NCI-H2227 (cell line): ENCODE measurements at regions not wholly inside any gene's neighbourhood (a gene's known extent, or its start where the extent isn't known, plus 50 kb on each side); places are given as distances from the start of the nearest gene placed in this dataset.
A peak's percentile ranks its signal among the peaks of the same experiment; 100 is the strongest.
"Not testable (repeated sequence)": the region's sequence is repeated elsewhere in the genome, so short reads cannot be mapped to it uniquely, and the experiment has no call there.

Experiments
- DNase-seq: peaks from one replicate; lab custom pipeline; 2025; ENCODE audit not compliant: unreplicated experiment; lab: John Stamatoyannopoulos, UW

DNA sequence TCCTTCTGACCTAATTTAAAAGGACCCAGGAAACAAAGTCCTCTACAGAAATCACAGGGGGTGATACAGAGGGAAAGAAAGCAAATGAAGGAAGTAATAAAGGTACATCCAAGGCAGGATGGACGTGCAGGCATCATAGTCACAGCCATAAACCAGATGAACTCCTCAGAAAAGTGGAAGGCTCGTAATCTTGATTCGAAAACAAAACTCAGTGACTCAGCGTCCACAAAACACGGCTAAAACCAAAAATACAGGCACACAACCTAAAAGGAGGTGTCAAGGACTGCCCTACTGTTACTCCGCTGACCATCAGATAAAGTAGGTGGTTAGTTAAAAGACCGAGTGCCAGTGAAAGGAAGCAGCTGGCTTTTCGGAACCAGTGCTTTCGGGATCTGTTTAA is 81.5 kb downstream of the TRIM69 start:
- not testable (repeated sequence) for DNase-seq

DNA sequence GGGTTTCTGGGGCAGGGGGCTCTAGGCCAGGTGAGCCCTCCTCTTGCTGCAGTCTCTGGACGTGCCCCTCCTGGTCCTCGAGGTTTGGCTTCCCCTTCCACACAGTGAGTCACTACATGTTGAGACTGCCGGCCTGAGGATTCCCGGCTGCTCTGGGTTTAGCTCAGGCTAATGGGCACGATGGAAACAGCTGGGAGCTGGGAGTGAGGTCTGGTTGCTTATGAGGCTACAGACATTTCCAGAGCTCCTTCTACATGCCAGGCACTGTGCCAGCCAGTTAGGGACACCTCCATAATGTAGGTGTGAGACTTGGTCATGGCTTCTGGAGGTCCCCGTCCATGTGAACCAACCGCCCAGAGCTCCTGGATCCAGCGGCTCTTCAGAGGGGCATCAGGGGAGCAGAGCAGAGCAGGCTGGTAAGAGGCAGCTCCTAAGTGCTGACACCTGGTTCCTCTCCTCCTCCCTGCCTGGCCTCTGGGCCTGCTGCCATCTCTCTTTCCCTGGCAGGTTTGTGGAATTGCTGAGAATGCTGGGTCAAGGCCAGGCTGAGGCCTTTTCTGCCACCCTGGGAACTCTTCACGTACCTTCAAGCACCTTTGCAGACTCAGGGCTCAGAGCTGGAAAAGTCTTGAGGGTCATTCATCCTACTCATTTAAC is 83.1 kb downstream of the TRIM69 start:
- DNase-seq, result not testable (repeated sequence)

DNA sequence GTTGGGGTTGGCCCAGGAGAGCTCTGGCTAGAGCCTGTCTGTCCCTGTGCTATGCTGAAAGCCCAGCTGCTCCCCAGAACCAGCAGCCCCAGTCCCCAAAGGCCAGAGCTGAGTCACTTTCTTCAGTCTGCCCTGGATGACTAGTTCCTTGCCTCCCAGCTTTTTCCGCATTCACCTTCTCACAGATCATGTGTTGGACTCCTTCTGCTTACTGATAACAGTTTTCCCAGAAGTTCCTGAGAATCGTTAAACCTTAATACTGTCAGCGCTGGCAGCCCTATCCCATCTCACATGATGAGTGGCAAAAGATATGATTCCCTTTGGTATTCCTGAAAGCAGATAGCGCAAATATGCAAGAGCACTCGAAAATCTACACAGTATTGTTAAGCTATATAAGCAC is 84.2 kb downstream of the TRIM69 start:
- DNase-seq, result not testable (repeated sequence)

DNA sequence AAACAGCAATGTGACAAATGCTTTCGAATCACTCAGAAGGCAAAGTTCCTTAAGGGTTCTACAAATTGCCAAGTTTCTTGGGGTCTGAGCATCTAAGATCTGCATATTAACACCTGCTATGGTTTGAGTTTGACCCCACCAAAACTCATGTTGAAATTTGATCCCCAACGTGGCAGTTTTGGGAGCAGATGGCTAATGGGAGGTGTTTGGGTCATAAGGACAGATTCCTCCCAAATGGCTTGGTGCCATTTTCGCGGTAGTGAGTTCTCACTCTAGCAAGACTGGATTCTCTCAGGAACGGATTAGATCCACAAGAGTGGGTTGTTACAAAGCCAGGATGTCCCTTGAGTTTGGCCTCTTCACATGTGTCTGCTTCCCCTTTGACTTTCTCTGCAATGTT is 84.6 kb downstream of the TRIM69 start:
- DNase-seq, result not testable (repeated sequence)

DNA sequence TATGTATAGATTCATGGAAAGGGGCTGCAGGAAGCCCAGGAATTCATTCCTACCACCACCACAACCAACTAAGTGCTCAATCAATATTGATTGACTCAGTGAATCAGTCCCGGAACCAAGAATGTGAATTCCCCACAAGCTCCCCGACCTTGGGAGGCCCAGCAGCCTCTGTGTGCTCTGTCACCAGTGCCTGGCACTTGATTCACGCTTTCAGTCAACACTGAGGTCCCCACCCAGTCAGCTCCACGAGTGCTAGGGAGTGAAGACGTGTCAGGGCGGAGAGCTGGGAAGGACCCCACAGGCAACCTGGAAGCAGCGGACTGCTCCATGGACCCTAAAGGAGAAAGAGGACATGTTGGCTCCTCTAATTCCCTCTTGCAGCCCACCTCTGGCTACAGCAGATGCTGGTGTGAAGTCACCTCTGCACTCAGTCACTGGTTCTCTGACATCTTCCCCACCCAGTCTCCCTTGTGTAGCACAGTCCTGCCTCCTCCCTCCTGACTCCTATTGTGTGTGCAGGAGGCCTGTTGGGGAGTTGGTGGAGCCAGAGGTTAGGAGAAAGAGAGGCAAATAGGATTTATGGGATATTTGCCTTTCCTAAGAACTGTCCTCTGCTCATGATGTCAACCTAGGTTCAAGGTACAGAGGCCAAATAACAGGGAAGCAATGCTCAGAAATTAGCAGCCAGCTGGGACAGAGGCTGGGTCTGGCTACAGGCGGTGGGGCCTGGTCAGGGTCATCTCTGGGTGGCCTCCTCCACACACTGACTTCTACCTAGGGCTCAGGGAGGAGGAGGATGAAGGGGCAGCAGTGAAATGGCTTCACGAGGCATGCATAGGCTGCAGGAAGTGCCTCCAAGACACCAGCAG is 88.2 kb downstream of the TRIM69 start:
- not testable (repeated sequence) for DNase-seq

DNA sequence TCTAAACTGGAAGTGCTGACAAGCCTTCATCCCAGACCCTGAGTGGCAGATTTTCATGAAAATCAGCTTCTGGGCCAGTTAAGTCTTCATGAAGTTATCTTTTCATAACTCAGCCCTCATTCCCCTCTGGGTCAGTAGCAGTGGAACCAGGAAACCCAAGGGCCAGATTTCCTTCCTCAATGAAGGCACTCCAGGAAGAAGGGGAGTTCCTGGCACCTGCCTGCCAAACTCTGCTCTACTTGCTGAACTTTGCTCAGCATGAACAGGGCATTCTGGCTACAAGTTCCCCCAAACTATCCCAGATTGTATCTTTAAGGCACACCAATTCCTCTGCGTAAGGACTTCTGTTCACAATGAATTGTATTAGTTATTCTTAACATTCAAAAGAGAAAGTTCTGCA is 90.3 kb downstream of the TRIM69 start:
- not testable (repeated sequence) for DNase-seq

DNA sequence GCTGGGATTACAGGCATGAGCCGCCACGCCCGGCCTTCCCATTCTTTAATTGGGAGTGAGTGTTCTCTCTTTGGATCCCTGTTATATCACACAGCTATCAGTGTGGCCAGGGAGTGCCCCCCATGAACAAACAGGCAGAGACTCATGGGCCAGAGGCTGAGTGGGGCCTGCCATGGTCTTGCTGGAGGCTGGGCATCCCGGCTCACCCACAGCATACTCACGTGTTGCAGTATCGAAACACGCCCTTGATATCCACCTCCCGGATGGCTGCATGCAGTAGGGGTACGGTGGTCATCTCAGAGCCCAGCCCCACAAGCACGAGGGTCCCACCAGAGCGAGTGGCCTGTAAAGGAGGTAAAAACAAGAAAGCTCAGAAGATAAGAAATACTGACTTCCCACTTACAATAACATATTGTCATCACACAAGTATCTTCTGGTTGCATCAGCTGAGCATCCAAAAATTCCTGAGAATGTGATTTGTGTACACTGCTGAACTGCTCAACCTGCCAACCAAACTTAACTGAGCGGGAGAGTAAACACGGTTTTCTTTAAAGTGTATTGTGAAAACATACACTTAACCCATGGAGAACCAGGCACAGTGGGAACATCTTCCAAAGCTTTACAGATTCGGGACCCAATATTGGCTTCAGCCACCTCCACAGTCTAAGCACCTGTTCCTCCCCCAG is 92.0 kb downstream of the TRIM69 start:
- DNase-seq, result not testable (repeated sequence)

DNA sequence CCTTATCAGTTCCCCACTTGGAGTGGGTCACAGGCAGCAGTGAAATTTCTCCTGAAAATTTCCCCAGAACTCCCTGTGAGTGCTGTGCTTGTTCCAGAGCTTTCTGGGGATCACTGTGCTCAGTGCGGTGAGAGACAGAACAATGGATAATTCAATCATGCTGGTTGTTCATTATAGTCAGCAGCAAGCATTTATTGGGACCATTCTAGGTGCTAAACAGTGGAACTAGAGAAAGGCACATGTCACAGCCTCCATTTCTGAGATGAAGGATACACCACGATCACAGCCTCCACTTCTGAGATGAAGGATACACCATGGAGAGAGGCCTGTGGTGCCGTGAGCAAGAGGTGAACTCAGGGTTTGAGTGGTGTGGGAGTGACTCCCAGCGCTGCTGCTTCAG is 92.8 kb downstream of the TRIM69 start:
- not testable (repeated sequence) for DNase-seq

DNA sequence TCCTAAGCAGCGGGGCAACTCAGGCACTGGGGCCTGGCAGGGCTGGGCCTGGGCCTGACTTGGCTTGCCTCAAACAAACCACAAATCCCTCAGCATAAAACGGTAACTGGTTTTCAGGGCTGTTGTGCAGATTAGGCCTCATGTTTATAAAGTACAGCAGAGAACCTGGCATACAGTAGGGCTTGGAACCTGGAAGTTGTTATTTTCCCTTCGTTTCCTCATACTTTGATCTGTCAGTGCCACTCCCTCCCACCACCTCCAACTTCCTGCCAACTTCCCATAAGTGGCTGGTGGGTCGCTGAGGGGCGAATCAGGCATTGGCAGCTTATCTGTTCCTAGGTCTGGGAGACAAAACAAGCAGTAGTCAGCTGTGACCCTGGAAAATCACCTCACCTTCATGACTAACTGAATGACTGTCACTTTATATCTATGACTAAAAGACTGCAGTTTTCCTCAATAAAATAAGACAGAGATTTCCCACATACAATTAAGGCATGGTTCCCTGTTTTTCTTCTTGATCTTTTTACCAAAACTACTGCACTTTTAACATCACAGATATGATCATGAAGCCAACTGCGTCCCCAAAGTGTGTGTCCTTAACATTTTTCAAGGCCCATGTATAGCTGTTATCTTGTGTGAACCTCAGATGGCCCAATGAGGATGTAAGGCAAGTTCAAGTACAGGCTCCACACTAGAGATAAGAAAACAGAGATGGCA is 94.5 kb downstream of the TRIM69 start:
- not testable (repeated sequence) for DNase-seq

DNA sequence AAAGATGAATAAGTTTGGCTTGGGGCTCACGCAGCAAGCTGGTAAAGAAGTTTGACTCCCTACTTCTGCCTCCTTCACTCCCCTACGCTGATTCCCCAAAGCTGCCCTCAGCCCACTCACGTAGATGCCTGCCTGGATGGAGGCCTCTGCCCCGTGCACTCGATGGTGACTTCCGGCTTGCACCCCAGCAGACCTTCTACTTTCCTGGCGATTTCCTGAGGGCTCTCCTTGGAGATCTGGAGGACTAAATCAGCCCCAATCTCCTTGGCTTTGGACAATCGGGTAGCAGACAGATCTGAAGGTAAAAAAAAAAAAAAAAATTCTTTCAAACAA is 95.0 kb downstream of the TRIM69 start:
- not testable (repeated sequence) for DNase-seq

DNA sequence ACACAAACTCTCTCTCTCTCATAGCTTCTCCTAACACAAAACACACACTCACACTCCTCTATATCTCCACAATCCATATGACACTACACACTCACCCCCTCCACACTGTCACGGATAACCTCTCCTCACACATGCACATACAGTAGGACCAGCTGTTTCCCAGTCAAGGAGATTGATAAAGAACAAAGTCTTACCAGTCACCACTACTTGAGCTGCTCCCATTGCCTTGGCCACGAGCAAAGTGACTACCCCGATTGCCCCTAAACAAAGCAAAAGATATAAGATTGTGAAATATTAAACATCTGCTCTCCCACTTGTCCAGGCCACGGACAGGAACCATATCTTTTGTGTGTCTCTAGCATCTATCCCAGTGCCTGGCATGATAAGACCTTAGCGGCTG is 95.8 kb downstream of the TRIM69 start:
- DNase-seq, result not testable (repeated sequence)

DNA sequence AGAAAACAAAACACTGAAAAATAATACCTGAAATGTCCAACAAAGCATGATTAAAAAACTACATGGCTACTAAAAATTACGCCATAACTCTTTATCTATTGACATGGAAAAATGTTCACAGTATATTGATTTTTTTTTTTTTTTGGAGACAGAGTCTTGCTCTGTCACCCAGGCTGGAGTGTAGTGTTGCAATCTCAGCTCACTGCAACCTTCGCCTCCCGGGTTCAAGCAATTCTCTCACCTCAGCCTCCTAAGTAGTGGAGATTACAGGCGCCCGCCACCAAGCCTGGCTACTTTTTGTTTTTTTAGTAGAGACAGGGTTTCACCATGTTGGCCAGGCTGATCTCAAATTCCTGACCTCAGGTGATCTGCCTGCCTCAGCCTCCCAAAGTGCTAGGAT is 96.8 kb downstream of the TRIM69 start:
- not testable (repeated sequence) for DNase-seq

DNA sequence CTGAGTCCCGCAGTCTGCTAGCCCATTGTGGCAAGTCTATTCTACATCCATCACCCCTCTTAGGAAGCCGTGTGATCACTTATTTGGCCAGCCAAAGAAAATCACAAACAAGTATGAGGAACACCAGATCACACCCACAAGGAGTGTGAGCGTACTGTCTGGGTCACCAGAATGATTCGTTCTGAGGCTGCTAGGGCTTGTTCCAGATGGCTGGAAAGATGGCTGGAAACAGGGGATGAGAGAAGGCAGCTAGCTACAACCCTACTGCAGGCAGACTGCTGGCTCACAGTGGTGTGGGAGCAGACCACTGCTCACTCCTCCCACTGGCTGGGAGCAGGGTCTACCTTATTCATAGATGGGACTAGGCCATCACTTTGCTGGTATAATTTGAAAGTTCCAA is 97.4 kb downstream of the TRIM69 start:
- DNase-seq, result not testable (repeated sequence)

DNA sequence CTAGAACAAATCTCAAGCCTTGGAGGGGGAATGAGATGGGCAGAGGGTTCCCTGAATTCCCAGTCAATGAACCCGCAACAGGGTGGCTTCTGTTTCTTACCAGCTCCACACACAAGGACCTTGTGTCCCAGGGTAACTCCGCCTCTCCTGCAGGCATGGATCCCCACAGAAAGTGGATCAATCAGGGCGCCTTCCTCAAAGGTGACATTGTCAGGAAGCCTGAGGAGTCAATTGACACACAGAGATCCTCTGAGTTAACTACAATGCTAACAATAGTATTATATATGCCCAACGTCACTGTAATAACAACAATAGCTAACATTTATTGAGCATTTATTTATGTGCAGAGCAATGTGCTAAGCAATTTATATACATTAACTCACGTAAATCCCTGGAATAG is 98.8 kb downstream of the TRIM69 start:
- DNase-seq, result not testable (repeated sequence)

DNA sequence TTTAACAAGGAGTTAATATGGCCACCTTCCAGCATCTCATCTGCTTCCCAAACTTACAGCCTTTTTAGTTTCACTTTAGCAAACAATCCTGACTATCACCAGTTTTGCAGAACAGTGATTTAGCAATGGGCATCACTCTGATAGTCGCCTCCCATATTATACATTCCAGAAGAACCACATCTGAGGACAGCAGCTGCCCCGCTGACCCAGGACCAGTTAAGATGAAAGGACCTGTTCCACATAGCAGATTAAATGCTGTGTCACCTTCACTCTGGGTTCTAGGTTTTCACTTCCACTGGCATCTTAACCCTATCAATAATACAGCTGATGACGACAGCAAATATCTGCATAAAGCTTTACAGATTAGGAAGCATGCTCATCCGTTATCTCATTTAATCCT is 99.8 kb downstream of the TRIM69 start:
- DNase-seq, result no peak

DNA sequence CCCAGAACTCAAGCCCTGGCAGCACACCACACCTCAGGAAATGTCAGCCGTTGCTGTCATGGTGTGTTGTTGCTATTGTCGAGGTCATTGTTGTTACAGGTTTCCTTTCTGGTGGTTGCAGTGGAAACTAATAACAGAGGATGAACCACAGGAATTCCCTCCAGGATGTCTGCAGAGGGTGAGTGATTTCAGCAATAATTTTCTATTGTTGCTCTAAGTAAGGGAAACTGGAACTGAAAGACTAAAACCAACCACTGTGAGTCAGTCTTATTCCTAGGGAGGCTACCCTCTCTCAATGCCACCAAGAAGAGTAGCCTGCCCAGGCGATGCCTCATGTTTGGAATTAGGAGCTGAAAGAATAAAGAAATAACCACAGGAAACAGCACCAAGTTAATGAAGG is 102.6 kb downstream of the TRIM69 start:
- peak; percentile 4 for DNase-seq

DNA sequence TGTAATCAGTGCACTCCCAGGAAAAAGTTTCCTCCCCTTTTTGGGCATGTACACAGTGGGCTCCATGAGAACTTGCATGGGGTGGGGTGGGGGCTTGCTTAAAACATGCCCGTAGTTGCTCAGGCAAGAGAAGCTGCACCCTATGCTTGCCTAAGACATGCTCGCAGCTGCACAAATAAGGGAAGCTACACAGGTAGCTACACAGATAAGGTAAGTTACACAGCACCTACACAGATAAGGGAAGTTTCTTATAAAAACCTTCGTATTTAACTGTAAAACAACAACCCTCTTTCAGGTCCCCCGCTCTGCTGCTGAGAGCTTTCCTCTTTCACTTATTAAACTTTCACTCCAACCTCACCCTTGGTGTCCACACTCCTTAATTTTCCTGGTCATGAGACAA is 105.4 kb downstream of the TRIM69 start:
- DNase-seq, result not testable (repeated sequence)

DNA sequence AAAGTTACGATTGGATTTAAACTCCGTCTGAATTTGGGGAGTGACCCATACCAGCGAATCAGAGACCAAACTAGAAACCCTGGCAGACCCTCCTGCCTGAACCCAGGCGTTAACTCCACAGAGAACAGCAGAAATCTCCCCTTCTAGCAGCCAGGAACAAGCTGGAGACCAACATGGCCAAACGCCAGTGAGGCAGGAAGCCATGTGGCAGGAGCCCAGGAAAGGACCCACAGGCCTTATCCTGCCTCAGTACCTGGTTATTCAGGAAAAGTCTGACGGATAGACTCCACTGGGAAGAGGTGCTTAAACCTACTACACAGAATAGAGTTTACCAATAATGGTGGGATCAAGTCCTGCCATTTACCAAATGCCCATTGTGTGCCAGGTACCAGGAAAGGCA is 106.6 kb downstream of the TRIM69 start:
- not testable (repeated sequence) for DNase-seq

DNA sequence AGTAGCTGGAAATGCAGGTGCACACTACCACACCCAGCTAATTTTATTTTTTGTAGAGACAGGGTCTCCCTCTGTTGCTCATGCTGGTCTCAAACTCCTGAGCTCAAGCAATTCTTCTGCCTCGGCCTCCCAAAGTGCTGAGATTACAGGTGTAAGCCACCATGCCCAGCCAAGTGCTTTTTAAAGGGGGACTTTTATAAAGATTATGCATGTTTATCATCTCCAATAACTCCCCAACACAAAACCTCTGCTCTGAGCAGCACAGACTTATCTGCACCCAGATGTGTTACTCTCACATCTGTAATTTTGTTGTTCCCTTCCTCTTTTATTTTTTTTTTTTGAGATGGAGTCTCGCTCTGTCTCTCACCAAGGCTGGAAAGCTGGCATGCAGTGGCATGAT is 108.6 kb downstream of the TRIM69 start:
- not testable (repeated sequence) for DNase-seq

DNA sequence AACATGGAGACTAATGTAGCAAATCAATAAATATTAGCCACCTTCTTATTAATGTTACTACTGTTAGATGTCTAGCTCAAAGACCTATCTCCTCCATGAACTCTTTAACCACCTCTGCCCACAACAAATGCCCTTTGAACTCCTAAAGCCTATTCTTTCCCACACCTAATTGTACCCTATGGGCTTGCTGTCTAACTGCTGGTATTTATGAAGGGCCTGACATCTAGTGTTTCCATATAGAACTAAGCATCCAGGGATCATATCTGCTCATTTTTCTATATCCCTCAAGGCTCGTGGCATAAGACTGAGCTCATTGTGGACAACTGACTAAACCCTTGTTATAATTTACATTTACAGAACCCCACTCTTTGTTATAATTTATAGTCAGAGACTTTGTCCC is 109.8 kb downstream of the TRIM69 start:
- not testable (repeated sequence) for DNase-seq

DNA sequence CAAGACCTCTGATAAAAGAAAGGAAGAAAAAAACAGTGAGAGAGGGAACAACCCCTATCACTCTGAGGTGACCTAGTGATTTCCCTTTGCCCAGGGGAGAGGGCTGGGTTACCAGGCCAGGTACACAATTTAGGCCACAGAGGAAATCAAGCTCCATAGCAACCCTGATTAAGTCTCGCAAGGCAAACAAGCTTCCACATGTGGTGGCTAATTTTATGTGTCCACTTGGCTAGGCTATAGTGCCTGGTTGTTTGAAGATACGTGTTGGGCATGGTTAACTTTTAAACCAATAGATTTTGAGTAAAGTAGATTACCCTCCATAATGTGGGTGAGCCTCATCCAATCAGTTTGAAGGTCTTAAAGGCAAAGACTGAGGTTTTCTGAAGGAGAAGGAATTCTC is 108.9 kb upstream of the TERB2 start:
- not testable (repeated sequence) for DNase-seq
